ENCODE measurements at regions not wholly inside any gene's neighbourhood (a gene's known extent, or its start where the extent isn't known, plus 50 kb on each side); places are given as distances from the start of the nearest gene placed in this dataset.

DNA sequence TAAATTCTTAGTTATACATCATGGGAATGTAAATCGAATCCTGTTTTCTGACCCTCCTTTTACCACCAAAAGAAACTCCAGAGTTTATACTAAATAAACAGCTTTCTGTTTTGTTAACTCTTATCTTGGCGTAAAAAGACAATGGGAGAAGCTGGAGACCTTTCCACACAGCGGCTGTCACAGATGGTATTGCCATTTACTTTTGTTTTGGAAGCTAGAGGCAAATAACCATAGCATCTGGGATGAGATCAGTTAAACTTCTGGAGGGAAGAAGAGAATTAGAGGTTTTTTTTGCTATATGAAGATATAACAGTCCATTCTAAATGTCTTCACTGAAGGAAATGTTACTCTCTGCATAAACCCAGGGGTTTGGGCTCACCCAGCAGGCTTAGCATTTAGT, 258.9 kb downstream of the REEP3 start:
- TF ChIP-seq, protein P1, sequence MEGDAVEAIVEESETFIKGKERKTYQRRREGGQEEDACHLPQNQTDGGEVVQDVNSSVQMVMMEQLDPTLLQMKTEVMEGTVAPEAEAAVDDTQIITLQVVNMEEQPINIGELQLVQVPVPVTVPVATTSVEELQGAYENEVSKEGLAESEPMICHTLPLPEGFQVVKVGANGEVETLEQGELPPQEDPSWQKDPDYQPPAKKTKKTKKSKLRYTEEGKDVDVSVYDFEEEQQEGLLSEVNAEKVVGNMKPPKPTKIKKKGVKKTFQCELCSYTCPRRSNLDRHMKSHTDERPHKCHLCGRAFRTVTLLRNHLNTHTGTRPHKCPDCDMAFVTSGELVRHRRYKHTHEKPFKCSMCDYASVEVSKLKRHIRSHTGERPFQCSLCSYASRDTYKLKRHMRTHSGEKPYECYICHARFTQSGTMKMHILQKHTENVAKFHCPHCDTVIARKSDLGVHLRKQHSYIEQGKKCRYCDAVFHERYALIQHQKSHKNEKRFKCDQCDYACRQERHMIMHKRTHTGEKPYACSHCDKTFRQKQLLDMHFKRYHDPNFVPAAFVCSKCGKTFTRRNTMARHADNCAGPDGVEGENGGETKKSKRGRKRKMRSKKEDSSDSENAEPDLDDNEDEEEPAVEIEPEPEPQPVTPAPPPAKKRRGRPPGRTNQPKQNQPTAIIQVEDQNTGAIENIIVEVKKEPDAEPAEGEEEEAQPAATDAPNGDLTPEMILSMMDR (conservative IDR thresholded peaks at IDR 0.05; ENCODE audit: low read depth, low read length): no peak
- H3K4me3 ChIP-seq (ENCODE audit: low read depth, low read length): no peak overlapping the region
- no peak for DNase-seq (ENCODE audit: low read depth)

DNA sequence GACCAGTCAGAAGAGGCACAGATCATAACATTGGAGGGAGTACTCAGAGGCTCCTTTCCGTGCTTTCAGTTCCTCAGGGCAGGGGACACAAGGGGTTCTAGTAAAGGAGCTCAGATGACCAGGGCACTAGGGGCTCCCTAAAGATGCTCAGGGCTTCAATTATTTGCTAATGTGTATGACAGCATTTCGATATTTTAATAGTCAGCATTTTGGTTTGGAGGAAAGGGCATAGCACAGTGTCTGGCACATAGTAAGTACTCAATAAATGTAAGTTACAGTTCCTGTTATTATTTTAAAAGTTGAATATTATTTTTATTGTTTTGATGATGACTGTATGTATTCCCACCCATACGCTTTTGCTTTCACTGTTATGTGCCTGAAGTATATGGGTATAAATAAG, 260.0 kb downstream of the REEP3 start:
- no peak overlapping the region for H3K4me3 ChIP-seq (ENCODE audit: low read depth, low read length)
- TF ChIP-seq, protein P1 (conservative IDR thresholded peaks at IDR 0.05; ENCODE audit: low read depth, low read length): no peak
- DNase-seq (ENCODE audit: low read depth): no peak

DNA sequence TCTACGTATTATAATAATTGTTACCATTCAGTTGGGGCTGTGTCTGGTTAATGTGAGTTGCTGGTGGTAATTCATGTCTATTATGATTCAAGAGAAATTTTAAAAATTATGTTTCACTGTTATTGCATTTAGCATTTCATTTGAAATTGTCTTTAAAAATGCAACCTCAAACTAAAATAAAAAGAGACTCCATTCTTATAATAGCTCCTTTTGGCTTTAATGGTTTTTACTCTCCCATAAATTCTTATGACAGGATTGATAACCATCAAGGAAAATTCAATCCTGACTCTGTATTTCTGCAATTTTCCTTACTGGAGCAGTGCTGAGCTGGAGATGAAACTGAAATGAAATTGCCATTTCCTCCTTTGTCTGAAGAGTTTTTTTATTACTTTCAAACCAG, 262.7 kb downstream of the REEP3 start:
- no peak overlapping the region for H3K4me3 ChIP-seq (ENCODE audit: low read depth, low read length)
- TF ChIP-seq, protein P1 (conservative IDR thresholded peaks at IDR 0.05; ENCODE audit: low read depth, low read length): no peak
- no peak for DNase-seq (ENCODE audit: low read depth)

DNA sequence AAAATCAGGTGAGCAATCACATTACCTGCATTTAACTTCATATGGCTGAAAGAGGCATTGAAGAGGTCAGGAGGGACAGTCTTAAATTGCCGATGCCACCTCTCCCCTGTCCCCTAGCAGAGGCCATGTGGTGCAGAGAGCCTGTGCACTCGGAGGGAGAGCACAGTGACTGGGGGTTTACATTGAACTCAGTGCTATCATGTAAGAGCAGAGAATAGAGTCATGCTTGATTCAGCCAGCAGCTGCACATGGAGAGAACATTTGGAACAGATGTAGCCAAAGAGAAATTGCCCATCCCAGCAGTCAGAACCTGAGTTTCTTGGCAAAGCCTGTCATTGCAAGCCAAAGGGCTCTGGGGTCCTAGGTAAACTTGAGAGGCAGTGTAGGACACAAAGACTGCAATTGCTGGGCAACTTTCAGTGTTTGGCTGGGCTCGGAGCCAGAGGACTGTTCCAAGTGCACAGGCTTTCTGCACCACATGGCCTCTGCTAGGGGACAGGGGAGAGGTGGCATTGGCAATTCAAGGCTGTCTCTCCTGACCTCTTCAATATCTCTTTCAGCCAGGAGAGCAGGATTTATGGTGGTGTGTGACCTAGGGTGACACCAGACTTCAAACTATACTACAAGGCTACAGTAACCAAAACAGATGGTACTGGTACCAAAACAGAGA, 267.1 kb downstream of the REEP3 start:
- no peak overlapping the region for H3K4me3 ChIP-seq (ENCODE audit: low read depth, low read length)
- TF ChIP-seq, protein P1 (conservative IDR thresholded peaks at IDR 0.05; ENCODE audit: low read depth, low read length): no peak
- DNase-seq (ENCODE audit: low read depth): no peak

DNA sequence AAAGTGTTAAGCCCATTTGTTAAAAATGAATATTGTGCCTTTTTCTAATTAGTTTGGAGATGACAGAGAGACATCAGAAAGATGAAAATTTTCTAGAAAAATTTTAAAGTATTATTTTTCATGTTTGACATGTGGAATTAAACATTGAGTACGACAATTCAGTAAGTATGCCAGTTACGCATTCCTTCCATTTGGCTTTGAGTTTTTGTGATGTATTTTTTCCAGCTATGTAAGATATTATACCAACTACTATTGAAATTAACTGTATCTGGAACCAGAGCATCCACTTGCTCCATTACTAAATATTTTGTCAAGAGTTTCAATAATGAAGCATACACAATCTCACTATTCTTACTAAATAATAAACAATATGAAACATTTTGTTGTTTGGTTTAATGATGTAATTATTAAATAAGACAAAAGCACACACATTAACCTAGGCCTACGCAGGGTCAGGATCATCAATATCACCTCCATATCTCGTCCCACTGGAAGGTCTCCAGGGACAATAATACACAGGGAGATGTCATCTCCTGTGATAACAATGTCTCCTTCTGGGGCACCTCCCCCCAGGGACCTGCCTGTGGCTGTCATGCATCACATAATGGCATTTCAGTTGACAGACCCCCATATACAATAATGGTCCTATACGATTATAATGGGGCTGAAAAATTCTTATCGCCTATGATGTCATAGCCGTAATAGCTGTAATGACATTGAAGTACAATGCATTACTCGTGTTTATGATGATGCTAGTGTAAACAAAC, 274.1 kb downstream of the REEP3 start:
- TF ChIP-seq, protein P1 (conservative IDR thresholded peaks at IDR 0.05; ENCODE audit: low read depth, low read length): no peak
- DNase-seq (ENCODE audit: low read depth): no peak
- H3K4me3 ChIP-seq (ENCODE audit: low read depth, low read length): no peak overlapping the region

DNA sequence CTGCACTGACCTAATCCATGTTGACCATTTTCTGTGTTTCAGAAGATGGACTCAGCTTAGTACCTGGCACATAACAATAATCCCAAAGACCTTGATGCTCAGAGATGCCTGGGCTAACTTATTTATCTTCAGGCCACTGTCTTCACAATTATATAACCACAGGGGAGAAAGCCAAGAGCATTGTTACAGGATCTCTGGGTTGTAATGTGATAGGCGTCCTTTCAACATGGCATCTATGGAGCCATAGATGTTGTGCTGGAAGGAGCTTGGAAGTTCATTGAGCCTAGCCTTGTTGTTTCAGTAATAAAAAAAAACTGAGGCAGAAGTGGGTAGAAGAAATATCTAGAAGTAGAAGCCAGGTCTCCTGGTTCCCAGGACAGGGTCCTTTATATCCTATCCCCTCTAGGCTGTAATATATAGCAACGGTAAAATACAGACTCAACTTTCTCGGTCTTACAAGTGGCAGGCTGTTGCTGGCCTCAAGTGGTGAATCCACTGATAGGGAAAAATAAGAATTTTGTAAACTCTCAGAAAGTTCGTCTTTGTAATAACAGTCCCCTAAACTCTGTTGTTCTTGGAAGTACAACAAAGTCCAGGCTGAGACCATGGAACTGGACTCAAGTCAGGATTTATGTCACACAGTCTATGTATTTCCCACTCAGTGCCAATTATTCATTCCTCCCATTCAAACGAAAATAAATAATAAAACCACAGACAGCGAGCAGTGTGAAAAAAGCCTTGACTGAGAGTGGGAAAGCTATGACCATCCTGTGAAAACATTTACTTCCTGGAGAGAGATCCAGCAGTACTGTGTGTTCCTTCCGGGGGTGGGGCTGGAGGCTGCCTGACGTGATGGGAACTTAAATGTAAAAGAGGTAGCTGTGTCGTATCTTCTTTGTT, 277.6 kb downstream of the REEP3 start:
- TF ChIP-seq, protein P1 (conservative IDR thresholded peaks at IDR 0.05; ENCODE audit: low read depth, low read length): peak; percentile 40
- H3K4me3 ChIP-seq (ENCODE audit: low read depth, low read length): peak overlapping the region; percentile 40
- peak; percentile 93 for DNase-seq (ENCODE audit: low read depth)

All from choroid plexus epithelial cell (primary cell).